RWPE2 (cell line): ENCODE measurements at regions not wholly inside any gene's neighbourhood (a gene's known extent, or its start where the extent isn't known, plus 50 kb on each side); places are given as distances from the start of the nearest gene placed in this dataset.
"Not testable (repeated sequence)": the region's sequence is repeated elsewhere in the genome, so short reads cannot be mapped to it uniquely, and the experiment has no call there.

Experiments used
- ATAC-seq: fragments of 200-7000 bp; cut with Tn5 transposase; 3 replicates; pipeline ENCODE4 v1.9.1; 2021; ENCODE audit warnings: low read depth
- DNase-seq: peaks from one replicate; pipeline ENCODE4 v3.0.0-alpha.2; 2020; ENCODE audit warnings: low spot score
- H3K27ac ChIP-seq: fragments of 450-650 bp; 2 replicates; pipeline ENCODE4 v1.5.1; 2017; ENCODE audit warnings: mild to moderate bottlenecking; ENCODE audit not compliant: poor library complexity, severe bottlenecking
- H3K27me3 ChIP-seq: fragments of 250-450 bp; sonication (Bioruptor Pico); 2 replicates; pipeline ENCODE4 v1.5.1; 2021; ENCODE audit warnings: mild to moderate bottlenecking, moderate library complexity; ENCODE audit not compliant: insufficient read depth, poor library complexity, severe bottlenecking
- H3K36me3 ChIP-seq: fragments of 250-450 bp; sonication (Bioruptor Pico); 2 replicates; pipeline ENCODE4 v1.5.1; 2020; ENCODE audit warnings: low read depth, mild to moderate bottlenecking, moderate library complexity
- H3K4me1 ChIP-seq: fragments of 250-450 bp; sonication (Bioruptor Pico); 2 replicates; pipeline ENCODE4 v1.5.1; 2021; ENCODE audit warnings: mild to moderate bottlenecking, moderate library complexity; ENCODE audit not compliant: insufficient read depth, poor library complexity, severe bottlenecking
- H3K4me3 ChIP-seq: fragments of 250-450 bp; sonication (Bioruptor Pico); 2 replicates; pipeline ENCODE4 v1.5.1; 2021; ENCODE audit warnings: mild to moderate bottlenecking, moderate library complexity; ENCODE audit not compliant: severe bottlenecking
- H3K9me3 ChIP-seq: fragments of 250-450 bp; sonication (Bioruptor Pico); 2 replicates; pipeline ENCODE4 v1.5.1; 2021; ENCODE audit warnings: mild to moderate bottlenecking, moderate library complexity; ENCODE audit not compliant: severe bottlenecking
- CTCF ChIP-seq: fragments of 450-650 bp; IDR thresholded peaks from one replicate; pipeline ENCODE4 v1.5.1; 2017; ENCODE audit warnings: mild to moderate bottlenecking, moderate library complexity; ENCODE audit not compliant: poor library complexity, severe bottlenecking

- no peak for ATAC-seq
- Histone ChIP-seq H3K4me3 (no peak overlapping the region), H3K36me3 (no peaks in the 10 kb centered on the region), H3K4me1 (peaks cover 18% of the 10 kb centered on the region), H3K27me3 (no peaks in the 10 kb centered on the region), H3K9me3 (no peaks in the 10 kb centered on the region), H3K27ac (no peak overlapping the region)
- no peak for DNase-seq
- no peak for TF ChIP-seq CTCF
These were observed 383.7 kb downstream of the CENPW start for GRCh38 chr6:126723541-126724170.

- Histone ChIP-seq H3K36me3 (no peaks in the 10 kb centered on the region), H3K4me3 (no peak overlapping the region), H3K9me3 (no peaks in the 10 kb centered on the region), H3K4me1 (peaks cover 18% of the 10 kb centered on the region), H3K27ac (no peak overlapping the region), H3K27me3 (no peaks in the 10 kb centered on the region)
- ATAC-seq (no peak), DNase-seq (no peak)
- TF ChIP-seq CTCF = no peak
These were observed 384.9 kb downstream of the CENPW start for GRCh38 chr6:126724821-126725220.

GRCh38 chr6:126726454-126726853 is 386.5 kb downstream of the CENPW start:
- not testable (repeated sequence) for DNase-seq, H3K27ac ChIP-seq, H3K4me1 ChIP-seq, H3K36me3 ChIP-seq, H3K4me3 ChIP-seq, ATAC-seq, H3K9me3 ChIP-seq, H3K27me3 ChIP-seq

GRCh38 chr6:126738146-126738545 is 380.3 kb upstream of the RSPO3 start:
- TF ChIP-seq CTCF = no peak
- Histone ChIP-seq H3K27ac (no peak overlapping the region), H3K4me3 (no peak overlapping the region), H3K27me3 (no peaks in the 10 kb centered on the region), H3K4me1 (no peaks in the 10 kb centered on the region), H3K9me3 (no peaks in the 10 kb centered on the region), H3K36me3 (no peaks in the 10 kb centered on the region)
- DNase-seq (no peak), ATAC-seq (no peak)

GRCh38 chr6:126738641-126739040 is 379.8 kb upstream of the RSPO3 start:
- no peak overlapping the region for H3K27ac ChIP-seq
- TF ChIP-seq CTCF = no peak
- H3K4me3 ChIP-seq = no peak overlapping the region
- no peaks in the 10 kb centered on the region for H3K36me3 ChIP-seq
- H3K4me1 ChIP-seq = no peaks in the 10 kb centered on the region
- no peak for ATAC-seq
- no peaks in the 10 kb centered on the region for H3K9me3 ChIP-seq
- H3K27me3 ChIP-seq = no peaks in the 10 kb centered on the region
- no peak for DNase-seq
